A673 (cell line): ENCODE measurements at regions not wholly inside any gene's neighbourhood (a gene's known extent, or its start where the extent isn't known, plus 50 kb on each side); places are given as distances from the start of the nearest gene placed in this dataset.

Source experiments
- BruUV-seq: library from RNA; stranded (reverse); fragments of 400-500 nt; replicated peaks from 2 replicates; lab custom pipeline; 2021; lab: Mats Ljungman, UMichigan
- CTCF ChIA-PET: fragments of 300-600 bp; sonication (Branson Sonifier 250); formaldehyde crosslinking; loops from one replicate; lab custom pipeline; 2022; ENCODE audit warnings: antibody characterized with exemption; lab: Charles Lee
- POLR2A ChIA-PET: fragments of 300-600 bp; sonication (Branson Sonifier 250); formaldehyde crosslinking; loops from one replicate; lab custom pipeline; 2022; ENCODE audit warnings: antibody characterized with exemption; ENCODE audit not compliant: low non-redundant PET; lab: Charles Lee
- DNase-seq: peaks from one replicate; pipeline ENCODE4 v3.0.0-alpha.2; 2015; ENCODE audit warnings: low spot score
- H3K27ac ChIP-seq: fragments of 200-600 bp; sonication (generic); 2 replicates; pipeline ENCODE4 v1.5.1; 2016; ENCODE audit warnings: mixed run types, low read depth, mild to moderate bottlenecking, mixed read lengths, antibody characterized with exemption, low read length; ENCODE audit not compliant: poor library complexity, severe bottlenecking
- H3K27me3 ChIP-seq: fragments of 200-600 bp; sonication (generic); replicated peaks from 2 replicates; pipeline ENCODE4 v1.6.1; 2017; ENCODE audit warnings: mixed run types, low read depth, mild to moderate bottlenecking, mixed read lengths, antibody characterized with exemption, low read length; ENCODE audit not compliant: insufficient read depth, poor library complexity
- H3K36me3 ChIP-seq: fragments of 200-600 bp; sonication (generic); 2 replicates; pipeline ENCODE4 v1.6.1; 2016; ENCODE audit warnings: mixed run types, mild to moderate bottlenecking, mixed read lengths, antibody characterized with exemption, low read length; ENCODE audit not compliant: insufficient read depth, poor library complexity, severe bottlenecking
- H3K4me1 ChIP-seq: fragments of 200-600 bp; sonication (generic); 2 replicates; pipeline ENCODE4 v1.6.1; 2017; ENCODE audit warnings: mixed run types, mild to moderate bottlenecking, mixed read lengths, antibody characterized with exemption, low read length; ENCODE audit not compliant: insufficient read depth, poor library complexity, severe bottlenecking
- H3K4me3 ChIP-seq: fragments of 200-600 bp; sonication (generic); 2 replicates; pipeline ENCODE4 v1.5.1; 2016; ENCODE audit warnings: low read depth, mixed run types, mild to moderate bottlenecking, mixed read lengths, low read length; ENCODE audit not compliant: poor library complexity, severe bottlenecking
- H3K9me3 ChIP-seq: fragments of 200-600 bp; sonication (generic); 2 replicates; pipeline ENCODE4 v1.6.1; 2016; ENCODE audit warnings: mixed run types, low read depth, mild to moderate bottlenecking, mixed read lengths, antibody characterized with exemption, low read length; ENCODE audit not compliant: poor library complexity, severe bottlenecking
- EZH2 ChIP-seq: fragments of 200-600 bp; sonication (generic); IDR thresholded peaks from 2 replicates; pipeline ENCODE4 v1.6.1; 2017; ENCODE audit warnings: borderline replicate concordance, low read depth, mild to moderate bottlenecking, mixed read lengths, antibody characterized with exemption, low read length; ENCODE audit not compliant: poor library complexity, severe bottlenecking
- intact Hi-C: fragments of 100-400 bp; cut with micrococcal nuclease; formaldehyde crosslinking; loops from one replicate; pipeline ENCODE4 v1.10.0; 2022; ENCODE audit not compliant: unreplicated experiment
- TF ChIP-seq, protein P1 (sequence below): fragments of 300-800, 200-600 bp; sonication (generic); conservative IDR thresholded peaks from 2 replicates; pipeline ENCODE4 v1.5.1; 2017; ENCODE audit warnings: low read depth, mild to moderate bottlenecking, antibody characterized with exemption, low read length, moderate library complexity, mixed read lengths

DNA sequence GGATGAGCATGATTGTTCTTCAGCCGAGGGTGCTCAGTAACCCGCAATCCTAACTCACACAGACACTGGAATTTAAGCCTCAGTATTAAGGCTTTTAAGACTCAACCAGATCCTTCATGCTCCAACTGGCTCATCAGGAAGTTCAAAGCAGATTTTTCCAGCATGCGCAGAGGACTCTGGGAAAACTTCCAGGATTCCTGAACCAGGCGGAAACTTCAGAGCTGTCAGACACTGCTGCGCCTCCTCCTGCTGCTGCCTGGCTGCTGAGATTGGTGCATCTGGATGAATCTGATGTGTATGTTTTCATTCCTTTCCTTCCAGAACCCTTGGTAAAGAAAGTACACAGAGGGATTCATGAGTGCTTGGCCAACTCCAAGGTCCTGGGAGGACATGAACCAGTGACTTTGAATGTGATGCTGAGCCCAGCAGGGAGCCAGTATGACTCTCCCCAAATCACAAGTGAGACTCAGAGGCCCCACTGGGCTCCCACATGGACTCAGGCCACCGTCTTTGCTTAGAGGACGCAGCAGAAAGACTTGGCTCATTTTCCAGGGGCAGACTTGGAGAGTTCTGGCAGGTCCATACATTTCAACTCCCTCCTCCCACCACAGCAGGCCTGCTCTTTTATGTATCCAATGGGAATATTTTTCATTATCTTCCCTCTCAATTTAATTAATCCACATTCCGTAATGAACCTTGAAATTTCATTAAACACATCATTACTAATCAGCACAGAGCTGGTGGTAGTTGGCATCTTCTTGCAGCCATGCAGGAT, 143.5 kb upstream of the HDAC4 start:
- no peaks in the 10 kb centered on the region for H3K36me3 ChIP-seq
- CTCF ChIA-PET = no interaction called here
- peaks cover 22% of the 10 kb centered on the region for H3K27me3 ChIP-seq
- DNase-seq = no peak
- no peaks in the 10 kb centered on the region for H3K4me1 ChIP-seq
- H3K9me3 ChIP-seq = no peaks in the 10 kb centered on the region
- no peak overlapping the region for H3K4me3 ChIP-seq
- H3K27ac ChIP-seq = no peak overlapping the region
- POLR2A ChIA-PET = no interaction called here
- no TSS peak for BruUV-seq
- intact Hi-C loops = no loop called here
- TF ChIP-seq EZH2 = no peak
- TF ChIP-seq, protein P1, sequence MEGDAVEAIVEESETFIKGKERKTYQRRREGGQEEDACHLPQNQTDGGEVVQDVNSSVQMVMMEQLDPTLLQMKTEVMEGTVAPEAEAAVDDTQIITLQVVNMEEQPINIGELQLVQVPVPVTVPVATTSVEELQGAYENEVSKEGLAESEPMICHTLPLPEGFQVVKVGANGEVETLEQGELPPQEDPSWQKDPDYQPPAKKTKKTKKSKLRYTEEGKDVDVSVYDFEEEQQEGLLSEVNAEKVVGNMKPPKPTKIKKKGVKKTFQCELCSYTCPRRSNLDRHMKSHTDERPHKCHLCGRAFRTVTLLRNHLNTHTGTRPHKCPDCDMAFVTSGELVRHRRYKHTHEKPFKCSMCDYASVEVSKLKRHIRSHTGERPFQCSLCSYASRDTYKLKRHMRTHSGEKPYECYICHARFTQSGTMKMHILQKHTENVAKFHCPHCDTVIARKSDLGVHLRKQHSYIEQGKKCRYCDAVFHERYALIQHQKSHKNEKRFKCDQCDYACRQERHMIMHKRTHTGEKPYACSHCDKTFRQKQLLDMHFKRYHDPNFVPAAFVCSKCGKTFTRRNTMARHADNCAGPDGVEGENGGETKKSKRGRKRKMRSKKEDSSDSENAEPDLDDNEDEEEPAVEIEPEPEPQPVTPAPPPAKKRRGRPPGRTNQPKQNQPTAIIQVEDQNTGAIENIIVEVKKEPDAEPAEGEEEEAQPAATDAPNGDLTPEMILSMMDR = no peak

DNA sequence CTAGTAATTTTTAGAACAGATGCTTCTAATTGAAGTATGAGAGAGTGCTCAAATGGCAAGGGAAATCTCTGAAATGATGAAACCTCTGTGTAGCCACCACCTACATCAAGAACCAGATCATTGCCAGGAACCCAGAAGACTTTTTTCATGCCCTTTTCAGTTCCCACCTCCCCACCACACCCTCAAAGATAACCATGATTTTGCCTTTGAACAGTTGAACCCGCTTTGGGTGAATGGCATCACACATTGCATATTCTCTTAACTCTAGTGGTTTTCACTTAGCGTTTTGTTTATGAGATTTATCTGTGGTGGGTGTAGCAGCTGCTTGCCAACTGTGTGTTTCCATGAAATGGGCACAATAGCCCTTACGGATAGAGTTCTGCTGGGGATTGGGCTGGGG, 142.9 kb upstream of the HDAC4 start:
- Histone ChIP-seq H3K9me3 (no peaks in the 10 kb centered on the region), H3K4me3 (no peak overlapping the region), H3K27ac (no peak overlapping the region), H3K27me3 (peaks cover 18% of the 10 kb centered on the region), H3K4me1 (no peaks in the 10 kb centered on the region), H3K36me3 (no peaks in the 10 kb centered on the region)
- no peak for DNase-seq
- ChIA-PET CTCF (no interaction called here), POLR2A (no interaction called here)
- no TSS peak for BruUV-seq
- TF ChIP-seq EZH2 = no peak
- TF ChIP-seq, protein P1 = no peak
- intact Hi-C loops = no loop called here

DNA sequence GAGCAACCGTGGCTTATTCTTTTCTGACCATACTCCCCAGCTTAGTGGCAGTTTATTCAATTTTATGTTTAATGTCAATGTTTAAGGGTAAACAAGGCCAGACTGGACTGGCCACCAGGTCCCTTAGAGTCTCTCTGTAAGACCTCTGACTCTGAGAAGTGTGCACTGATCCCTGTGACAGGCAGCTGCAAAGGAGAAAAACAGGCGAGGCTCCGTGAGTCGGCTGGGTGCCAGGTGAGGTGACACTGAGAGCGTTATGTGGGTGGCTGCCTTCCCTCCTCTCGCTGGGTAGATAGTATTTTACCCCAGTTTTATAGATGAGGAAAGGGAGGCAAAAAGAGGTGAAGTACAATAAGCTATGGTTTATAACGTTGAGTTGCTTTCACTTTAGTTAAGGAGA, 139.4 kb upstream of the HDAC4 start:
- Histone ChIP-seq H3K27ac (no peak overlapping the region), H3K4me1 (no peaks in the 10 kb centered on the region), H3K4me3 (no peak overlapping the region), H3K9me3 (no peaks in the 10 kb centered on the region), H3K36me3 (no peaks in the 10 kb centered on the region), H3K27me3 (peaks cover 18% of the 10 kb centered on the region)
- intact Hi-C loops = no loop called here
- no TSS peak for BruUV-seq
- POLR2A ChIA-PET = no interaction called here
- CTCF ChIA-PET = no interaction called here
- TF ChIP-seq EZH2 = no peak
- TF ChIP-seq, protein P1 = no peak
- no peak for DNase-seq
